GM12878 (cell line): ENCODE measurements at regions not wholly inside any gene's neighbourhood (a gene's known extent, or its start where the extent isn't known, plus 50 kb on each side); places are given as distances from the start of the nearest gene placed in this dataset.

Source experiments
- BACH1 ChIP-seq: fragments of 450-650 bp; IDR thresholded peaks from 2 replicates; pipeline ENCODE4 v1.6.1; 2017; ENCODE audit warnings: mild to moderate bottlenecking, borderline replicate concordance
- CBX3 ChIP-seq: fragments of 200-600 bp; sonication (generic); IDR thresholded peaks from 2 replicates; pipeline ENCODE4 v1.6.1; 2016; ENCODE audit warnings: low read depth, borderline replicate concordance
- CREM ChIP-seq: IDR thresholded peaks from 2 replicates; pipeline ENCODE4 v1.6.1; 2014; ENCODE audit warnings: antibody characterized with exemption, low read depth
- DPF2 ChIP-seq: fragments of 450-650 bp; IDR thresholded peaks from 2 replicates; pipeline ENCODE4 v1.6.1; 2017; ENCODE audit warnings: mild to moderate bottlenecking
- ELK1 ChIP-seq: IDR thresholded peaks from 2 replicates; pipeline ENCODE4 v1.6.1; 2012; ENCODE audit warnings: low read depth, low read length, improper control_type of control experiment
- IRF4 ChIP-seq: IDR thresholded peaks from 2 replicates; pipeline ENCODE4 v1.6.1; 2011; ENCODE audit warnings: low read depth, low read length
- MTA3 ChIP-seq: IDR thresholded peaks from 2 replicates; pipeline ENCODE4 v1.6.1; 2012; ENCODE audit warnings: low read length, inconsistent platforms, borderline replicate concordance
- NFYA ChIP-seq: IDR thresholded peaks from 2 replicates; pipeline ENCODE4 v1.6.1; 2011; ENCODE audit warnings: low read depth, mild to moderate bottlenecking, low read length, improper control_type of control experiment, borderline replicate concordance
- POLR2A ChIP-seq: IDR thresholded peaks from 2 replicates; pipeline ENCODE4 v1.6.1; 2011; ENCODE audit warnings: low read depth, mild to moderate bottlenecking, low read length
- RB1 ChIP-seq: fragments of 450-650 bp; formaldehyde crosslinking; IDR thresholded peaks from 2 replicates; pipeline ENCODE4 v1.6.1; 2017; ENCODE audit warnings: mild to moderate bottlenecking, borderline replicate concordance
- RBBP5 ChIP-seq: fragments of 200-600 bp; sonication (generic); conservative IDR thresholded peaks from 2 replicates; pipeline ENCODE4 v1.6.1; 2016
- SREBF1 ChIP-seq: IDR thresholded peaks from 2 replicates; pipeline ENCODE4 v1.6.1; 2012; ENCODE audit warnings: mild to moderate bottlenecking, low read length
- TAF1 ChIP-seq: IDR thresholded peaks from 2 replicates; pipeline ENCODE4 v1.6.1; 2011; ENCODE audit warnings: mild to moderate bottlenecking, low read depth, low read length, borderline replicate concordance
- USF2 ChIP-seq: IDR thresholded peaks from 2 replicates; pipeline ENCODE4 v1.6.1; 2011; ENCODE audit warnings: low read depth, low read length, improper control_type of control experiment, borderline replicate concordance
- ZBTB11 ChIP-seq: fragments of 450-650 bp; formaldehyde crosslinking; IDR thresholded peaks from 2 replicates; pipeline ENCODE4 v1.5.0; 2022; ENCODE audit warnings: mild to moderate bottlenecking, missing genetic modification characterization
- ZBTB4 ChIP-seq: fragments of 450-650 bp; formaldehyde crosslinking; IDR thresholded peaks from 2 replicates; pipeline ENCODE4 v1.4.0; 2022; ENCODE audit warnings: mild to moderate bottlenecking, moderate library complexity
- ZNF24 ChIP-seq: fragments of 450-650 bp; IDR thresholded peaks from 2 replicates; pipeline ENCODE4 v1.6.1; 2017; ENCODE audit warnings: antibody characterized with exemption, mild to moderate bottlenecking

- TF ChIP-seq ZNF24 (no peak), NFYA (no peak), DPF2 (no peak), ZBTB4 (CRISPR knock-in tag) (no peak), BACH1 (no peak), POLR2A (peak; percentile 80), RB1 (no peak), USF2 (no peak), CREM (peak; percentile 19; the same call in 1 of the 2 replicates), CBX3 (no peak), ZBTB11 (CRISPR knock-in tag) (no peak), SREBF1 (no peak), ELK1 (no peak), TAF1 (peak; percentile 65; the same call in 1 of the 2 replicates), MTA3 (no peak), RBBP5 (no peak), IRF4 (no peak)
- TF ChIP-seq, all 136 proteins: peak for 19
These were observed 109.5 kb downstream of the GNL3L start (continued) for GRCh38 chrX:54639346-54640102.
